ENCODE measurements at regions not wholly inside any gene's neighbourhood (a gene's known extent, or its start where the extent isn't known, plus 50 kb on each side); places are given as distances from the start of the nearest gene placed in this dataset.

GRCh38 chr15:97045666-97046421 is 715.3 kb downstream of the NR2F2 start:
- Mint-ChIP-seq H3K36me3 (ENCODE audit: insufficient read depth, unreplicated experiment) (no peaks in the 10 kb centered on the region), H3K4me1 (ENCODE audit: low read depth, unreplicated experiment) (no peaks in the 10 kb centered on the region), H3K4me3 (ENCODE audit: low read depth, unreplicated experiment) (no peak overlapping the region), H3K9me3 (ENCODE audit: low read depth, unreplicated experiment) (peaks cover 6% of the 10 kb centered on the region), H3K27ac (ENCODE audit: unreplicated experiment) (no peak overlapping the region), H3K27me3 (ENCODE audit: unreplicated experiment) (no peaks in the 10 kb centered on the region)
- TF ChIP-seq CTCF (IDR thresholded peaks at IDR 0.05; ENCODE audit: unreplicated experiment), result no peak
- CTCF ChIA-PET, result no interaction called here
- intact Hi-C loops (cut with micrococcal nuclease; ENCODE audit: unreplicated experiment), result no loop called here
- BruUV-seq (replicated peaks), result no TSS peak
- no peak for DNase-seq

GRCh38 chr15:97052513-97052912 is 722.0 kb downstream of the NR2F2 start:
- H3K27ac Mint-ChIP-seq (ENCODE audit: unreplicated experiment), result no peak overlapping the region
- H3K9me3 Mint-ChIP-seq (ENCODE audit: low read depth, unreplicated experiment), result peaks cover 2% of the 10 kb centered on the region
- no peaks in the 10 kb centered on the region for H3K36me3 Mint-ChIP-seq (ENCODE audit: insufficient read depth, unreplicated experiment)
- no peak for TF ChIP-seq CTCF (IDR thresholded peaks at IDR 0.05; ENCODE audit: unreplicated experiment)
- CTCF ChIA-PET, result no interaction called here
- intact Hi-C loops (cut with micrococcal nuclease; ENCODE audit: unreplicated experiment), result no loop called here
- no peak for DNase-seq
- H3K4me1 Mint-ChIP-seq (ENCODE audit: low read depth, unreplicated experiment), result no peaks in the 10 kb centered on the region
- no peaks in the 10 kb centered on the region for H3K27me3 Mint-ChIP-seq (ENCODE audit: unreplicated experiment)
- no TSS peak for BruUV-seq (replicated peaks)
- H3K4me3 Mint-ChIP-seq (ENCODE audit: low read depth, unreplicated experiment), result no peak overlapping the region

GRCh38 chr15:97053635-97054034 is 723.1 kb downstream of the NR2F2 start:
- CTCF ChIA-PET, result no interaction called here
- peaks cover 2% of the 10 kb centered on the region for H3K9me3 Mint-ChIP-seq (ENCODE audit: low read depth, unreplicated experiment)
- no peak for TF ChIP-seq CTCF (IDR thresholded peaks at IDR 0.05; ENCODE audit: unreplicated experiment)

GRCh38 chr15:97057503-97057902 is 727.0 kb downstream of the NR2F2 start:
- Mint-ChIP-seq H3K9me3 (ENCODE audit: low read depth, unreplicated experiment) (no peaks in the 10 kb centered on the region), H3K36me3 (ENCODE audit: insufficient read depth, unreplicated experiment) (no peaks in the 10 kb centered on the region), H3K4me1 (ENCODE audit: low read depth, unreplicated experiment) (no peaks in the 10 kb centered on the region), H3K4me3 (ENCODE audit: low read depth, unreplicated experiment) (no peak overlapping the region), H3K27me3 (ENCODE audit: unreplicated experiment) (no peaks in the 10 kb centered on the region), H3K27ac (ENCODE audit: unreplicated experiment) (no peak overlapping the region)
- intact Hi-C loops (cut with micrococcal nuclease; ENCODE audit: unreplicated experiment), result no loop called here
- no peak for TF ChIP-seq CTCF (IDR thresholded peaks at IDR 0.05; ENCODE audit: unreplicated experiment)
- BruUV-seq (replicated peaks), result no TSS peak
- CTCF ChIA-PET, result no interaction called here
- DNase-seq, result no peak

More at GRCh38 chr15:97053635-97054034, 723.1 kb downstream of the NR2F2 start:
- Mint-ChIP-seq H3K4me3 (ENCODE audit: low read depth, unreplicated experiment) (no peak overlapping the region), H3K36me3 (ENCODE audit: insufficient read depth, unreplicated experiment) (no peaks in the 10 kb centered on the region), H3K27me3 (ENCODE audit: unreplicated experiment) (no peaks in the 10 kb centered on the region), H3K4me1 (ENCODE audit: low read depth, unreplicated experiment) (no peaks in the 10 kb centered on the region), H3K27ac (ENCODE audit: unreplicated experiment) (no peak overlapping the region)
- intact Hi-C loops (cut with micrococcal nuclease; ENCODE audit: unreplicated experiment), result no loop called here
- no peak for DNase-seq
- BruUV-seq (replicated peaks), result no TSS peak

All from Calu3 (cell line).